ENCODE measurements at regions not wholly inside any gene's neighbourhood (a gene's known extent, or its start where the extent isn't known, plus 50 kb on each side); places are given as distances from the start of the nearest gene placed in this dataset.
A peak's percentile ranks its signal among the peaks of the same experiment; 100 is the strongest.

DNA sequence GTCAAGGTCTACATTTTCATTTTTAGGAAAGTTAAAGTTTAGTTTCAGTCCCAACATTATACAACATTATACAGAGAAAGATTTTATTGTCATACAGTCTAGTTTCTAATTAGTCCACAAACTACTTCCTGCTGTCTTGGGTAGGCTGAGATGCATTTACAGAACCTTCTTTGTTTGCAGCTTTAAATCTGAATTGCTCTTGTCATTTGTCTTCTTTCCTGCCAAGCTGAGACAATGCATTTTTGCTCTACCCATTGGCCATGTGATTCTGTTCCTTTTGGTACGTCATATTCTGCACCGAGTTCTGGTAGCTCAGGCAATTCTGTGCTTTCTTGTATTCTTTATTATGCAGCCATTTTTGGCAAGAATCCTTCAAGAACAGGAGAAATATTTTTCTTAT, 228.5 kb downstream of the ATP23 start:
- TF ChIP-seq, protein P1, sequence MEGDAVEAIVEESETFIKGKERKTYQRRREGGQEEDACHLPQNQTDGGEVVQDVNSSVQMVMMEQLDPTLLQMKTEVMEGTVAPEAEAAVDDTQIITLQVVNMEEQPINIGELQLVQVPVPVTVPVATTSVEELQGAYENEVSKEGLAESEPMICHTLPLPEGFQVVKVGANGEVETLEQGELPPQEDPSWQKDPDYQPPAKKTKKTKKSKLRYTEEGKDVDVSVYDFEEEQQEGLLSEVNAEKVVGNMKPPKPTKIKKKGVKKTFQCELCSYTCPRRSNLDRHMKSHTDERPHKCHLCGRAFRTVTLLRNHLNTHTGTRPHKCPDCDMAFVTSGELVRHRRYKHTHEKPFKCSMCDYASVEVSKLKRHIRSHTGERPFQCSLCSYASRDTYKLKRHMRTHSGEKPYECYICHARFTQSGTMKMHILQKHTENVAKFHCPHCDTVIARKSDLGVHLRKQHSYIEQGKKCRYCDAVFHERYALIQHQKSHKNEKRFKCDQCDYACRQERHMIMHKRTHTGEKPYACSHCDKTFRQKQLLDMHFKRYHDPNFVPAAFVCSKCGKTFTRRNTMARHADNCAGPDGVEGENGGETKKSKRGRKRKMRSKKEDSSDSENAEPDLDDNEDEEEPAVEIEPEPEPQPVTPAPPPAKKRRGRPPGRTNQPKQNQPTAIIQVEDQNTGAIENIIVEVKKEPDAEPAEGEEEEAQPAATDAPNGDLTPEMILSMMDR (IDR thresholded peaks at IDR 0.05), result no peak
- Histone ChIP-seq H3K36me3 (no peaks in the 10 kb centered on the region), H3K4me3 (no peak overlapping the region), H3K4me1 (peaks cover 0 to 7% (median 0%) of the 10 kb centered on the region in 4 donors), H3K27me3 (no peaks in the 10 kb centered on the region), H3K27ac (no peak overlapping the region), H3K9me3 (no peaks in the 10 kb centered on the region)
- intact Hi-C loops (cut with DNase I; ENCODE audit: low total_unique reads), result no loop called here
- no peak for DNase-seq

DNA sequence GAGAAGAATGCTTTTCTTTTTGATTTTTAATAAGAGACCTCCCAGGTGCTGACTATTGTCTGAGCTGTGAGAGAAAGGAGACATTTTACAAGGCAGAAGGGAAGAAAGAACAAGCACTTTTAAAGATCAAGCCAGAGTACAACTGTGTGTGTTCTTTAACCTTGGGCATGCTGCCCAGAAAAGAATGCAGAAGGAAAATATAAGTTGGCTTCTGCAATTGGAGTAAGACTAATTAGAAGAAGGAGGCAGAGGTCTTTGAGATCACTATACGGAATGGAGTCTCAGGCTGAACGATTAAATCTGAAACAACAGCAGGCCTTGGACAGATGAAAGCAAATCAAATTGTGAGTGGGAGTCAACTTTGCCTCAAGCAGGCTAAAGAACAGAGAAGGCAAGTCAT, 230.5 kb downstream of the ATP23 start:
- no peaks in the 10 kb centered on the region for H3K36me3 ChIP-seq
- H3K27ac ChIP-seq, result no peak overlapping the region
- H3K9me3 ChIP-seq, result no peaks in the 10 kb centered on the region
- H3K4me3 ChIP-seq, result no peak overlapping the region
- intact Hi-C loops (cut with DNase I; ENCODE audit: low total_unique reads), result no loop called here
- no peak for DNase-seq
- peaks cover 0 to 7% (median 0%) of the 10 kb centered on the region in 4 donors for H3K4me1 ChIP-seq
- H3K27me3 ChIP-seq, result no peaks in the 10 kb centered on the region
- TF ChIP-seq, protein P1 (IDR thresholded peaks at IDR 0.05), result no peak

DNA sequence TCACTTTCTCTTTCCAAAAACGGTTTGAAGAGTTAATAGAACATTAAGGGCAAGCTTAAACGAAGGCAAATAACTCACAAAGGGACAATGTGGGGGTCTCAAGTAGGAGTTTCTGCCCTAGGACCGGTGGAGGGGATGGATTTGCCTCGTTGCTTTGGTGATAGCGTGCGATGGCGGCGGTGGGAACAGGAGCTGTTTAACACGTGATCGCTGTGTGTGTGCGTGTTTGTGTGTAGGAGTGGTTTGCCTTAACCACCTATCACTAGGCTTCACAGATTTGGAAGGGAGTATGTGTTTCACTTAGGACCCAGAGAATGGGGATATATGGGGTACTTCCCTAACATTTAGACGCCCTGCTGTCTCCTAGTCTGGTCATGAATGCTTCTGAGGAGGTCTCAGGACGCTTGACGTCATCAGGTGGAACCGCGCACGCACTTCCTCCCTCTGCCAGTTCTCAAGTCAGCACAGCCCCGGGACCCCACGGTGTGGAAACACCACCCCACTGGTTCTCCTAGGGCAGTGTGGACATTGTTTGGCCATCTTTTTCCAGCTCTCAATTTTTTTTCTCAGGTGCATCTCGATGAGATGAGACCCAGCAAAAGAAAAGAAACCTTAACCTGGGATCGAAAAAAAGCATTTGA, 231.2 kb downstream of the ATP23 start:
- no peak overlapping the region for H3K4me3 ChIP-seq
- intact Hi-C loops (cut with DNase I; ENCODE audit: low total_unique reads), result no loop called here
- no peak for DNase-seq

DNA sequence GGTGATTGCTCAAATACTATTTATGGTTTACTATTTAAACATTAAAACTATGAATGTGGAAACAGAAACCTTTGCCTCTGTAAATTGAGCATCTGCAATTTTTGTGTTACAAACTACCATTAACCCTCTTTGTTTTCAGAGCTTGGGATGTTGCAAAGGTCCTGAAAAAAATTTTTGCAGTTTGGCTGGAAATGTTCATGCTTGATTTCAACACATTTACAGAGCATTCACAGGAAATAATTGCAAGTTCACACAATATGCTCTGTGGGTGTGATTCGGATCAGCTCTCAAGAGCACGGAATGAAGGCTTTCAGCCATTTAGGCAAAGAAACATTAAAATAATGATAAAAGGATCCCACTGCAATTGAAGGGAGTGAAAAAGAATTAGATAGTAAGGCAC, 232.9 kb downstream of the ATP23 start:
- H3K9me3 ChIP-seq, result no peaks in the 10 kb centered on the region
- H3K27me3 ChIP-seq, result no peaks in the 10 kb centered on the region
- H3K36me3 ChIP-seq, result no peaks in the 10 kb centered on the region
- no peak overlapping the region for H3K4me3 ChIP-seq
- no peak overlapping the region for H3K27ac ChIP-seq
- DNase-seq, result no peak
- peaks cover 0 to 7% (median 0%) of the 10 kb centered on the region in 4 donors for H3K4me1 ChIP-seq
- intact Hi-C loops (cut with DNase I; ENCODE audit: low total_unique reads), result no loop called here
- TF ChIP-seq, protein P1 (IDR thresholded peaks at IDR 0.05), result no peak

More for the DNA sequence above, 231.2 kb downstream of the ATP23 start:
- H3K9me3 ChIP-seq, result no peaks in the 10 kb centered on the region
- no peaks in the 10 kb centered on the region for H3K36me3 ChIP-seq
- H3K27ac ChIP-seq, result no peak overlapping the region
- no peaks in the 10 kb centered on the region for H3K27me3 ChIP-seq
- peaks cover 0 to 7% (median 0%) of the 10 kb centered on the region in 4 donors for H3K4me1 ChIP-seq
- TF ChIP-seq, protein P1 (IDR thresholded peaks at IDR 0.05), result no peak

DNA sequence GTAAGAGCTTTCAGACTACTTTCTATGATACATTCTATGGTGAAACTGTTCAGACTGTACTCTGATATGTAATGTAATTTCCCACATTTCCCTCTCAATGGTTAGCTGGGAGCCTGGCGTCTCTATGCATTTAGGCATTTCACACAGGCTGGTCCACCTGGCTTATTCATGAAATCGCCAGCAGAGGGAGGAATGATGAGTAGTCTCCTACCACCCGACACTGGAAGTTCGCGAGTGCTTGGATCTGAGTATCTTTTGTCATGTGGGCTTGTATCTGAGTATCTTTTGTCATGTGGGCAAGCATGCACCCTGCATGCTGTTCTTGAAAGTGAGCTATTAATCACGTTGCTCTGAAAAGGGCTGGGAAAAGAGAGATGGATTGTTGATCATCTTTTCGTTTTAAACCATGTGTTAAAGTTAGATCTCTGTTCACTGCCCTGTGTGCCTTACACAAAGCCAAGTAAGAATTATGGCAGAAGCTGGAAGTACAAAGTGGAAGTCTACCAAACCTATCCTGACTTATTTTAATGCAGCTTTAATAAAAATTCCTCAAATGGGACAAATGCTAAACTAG, 235.0 kb downstream of the ATP23 start:
- Histone ChIP-seq H3K4me3 (no peak overlapping the region), H3K4me1 (peaks cover 0 to 7% (median 0%) of the 10 kb centered on the region in 4 donors), H3K27ac (no peak overlapping the region), H3K9me3 (no peaks in the 10 kb centered on the region), H3K27me3 (no peaks in the 10 kb centered on the region), H3K36me3 (no peaks in the 10 kb centered on the region)
- no peak for DNase-seq
- TF ChIP-seq, protein P1 (IDR thresholded peaks at IDR 0.05), result peak; percentile 21 to 23
- intact Hi-C loops (cut with DNase I; ENCODE audit: low total_unique reads), result no loop called here
